Fibroblast of villous mesenchyme (primary cell): ENCODE measurements at regions not wholly inside any gene's neighbourhood (a gene's known extent, or its start where the extent isn't known, plus 50 kb on each side); places are given as distances from the start of the nearest gene placed in this dataset.
"Not testable (repeated sequence)": the region's sequence is repeated elsewhere in the genome, so short reads cannot be mapped to it uniquely, and the experiment has no call there.

Source experiments
- DNase-seq: peaks from one replicate; pipeline ENCODE4 v3.0.0-alpha.2; 2010; ENCODE audit warnings: low read depth
- H3K4me3 ChIP-seq: 2 replicates; pipeline ENCODE4 v1.5.1; 2011; ENCODE audit warnings: low read depth, mild to moderate bottlenecking, low read length
- CTCF ChIP-seq: IDR thresholded peaks from 2 replicates; pipeline ENCODE4 v1.5.1; 2012; ENCODE audit warnings: low read depth, mild to moderate bottlenecking, low read length; ENCODE audit not compliant: insufficient read depth

- H3K4me3 ChIP-seq, result no peak overlapping the region
- TF ChIP-seq CTCF, result no peak
- no peak for DNase-seq
Measured at GRCh38 chr5:104840284-104840683, 1277.7 kb upstream of the NUDT12 start.

- not testable (repeated sequence) for H3K4me3 ChIP-seq, DNase-seq
Measured at GRCh38 chr5:104831515-104831914, 1268.9 kb upstream of the NUDT12 start.

GRCh38 chr5:104821606-104822005, 1259.0 kb upstream of the NUDT12 start:
- DNase-seq, result peak; percentile 10
- no peak overlapping the region for H3K4me3 ChIP-seq
- TF ChIP-seq CTCF, result no peak

- TF ChIP-seq CTCF, result no peak
- no peak overlapping the region for H3K4me3 ChIP-seq
- no peak for DNase-seq
Measured at GRCh38 chr5:104817127-104817526, 1254.5 kb upstream of the NUDT12 start.

- DNase-seq, result no peak
- TF ChIP-seq CTCF, result no peak
- no peak overlapping the region for H3K4me3 ChIP-seq
Measured at GRCh38 chr5:104815212-104815611, 1252.6 kb upstream of the NUDT12 start.

GRCh38 chr5:104800440-104801048, 1238.0 kb upstream of the NUDT12 start:
- TF ChIP-seq CTCF, result peak; percentile 24
- no peak overlapping the region for H3K4me3 ChIP-seq
- DNase-seq, result no peak

- TF ChIP-seq CTCF, result no peak
- peak; percentile 21 for DNase-seq
- no peak overlapping the region for H3K4me3 ChIP-seq
Measured at GRCh38 chr5:104793755-104794080, 1231.1 kb upstream of the NUDT12 start.
